ENCODE measurements at regions not wholly inside any gene's neighbourhood (a gene's known extent, or its start where the extent isn't known, plus 50 kb on each side); places are given as distances from the start of the nearest gene placed in this dataset.

DNA sequence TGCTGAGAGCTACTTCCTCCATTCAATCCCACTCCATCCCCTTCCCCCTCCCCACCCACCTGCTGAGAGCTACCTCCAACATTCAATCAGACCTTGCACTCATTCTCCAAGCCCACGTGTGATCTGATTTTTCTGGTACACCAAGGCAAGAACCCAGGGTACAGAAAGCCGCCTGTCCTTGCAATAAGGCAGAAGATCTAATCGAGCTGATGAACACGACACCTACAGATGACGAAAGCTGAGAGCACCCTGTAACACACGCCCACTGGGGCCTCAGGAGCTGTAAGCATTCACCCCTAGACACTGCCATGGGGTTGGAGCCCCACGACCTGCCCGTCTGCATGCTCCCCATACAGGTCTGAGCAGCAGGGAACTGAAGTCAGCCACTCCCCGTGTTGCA, 58.3 kb downstream of the TRIML1 start:
- DNase-seq: no peak

DNA sequence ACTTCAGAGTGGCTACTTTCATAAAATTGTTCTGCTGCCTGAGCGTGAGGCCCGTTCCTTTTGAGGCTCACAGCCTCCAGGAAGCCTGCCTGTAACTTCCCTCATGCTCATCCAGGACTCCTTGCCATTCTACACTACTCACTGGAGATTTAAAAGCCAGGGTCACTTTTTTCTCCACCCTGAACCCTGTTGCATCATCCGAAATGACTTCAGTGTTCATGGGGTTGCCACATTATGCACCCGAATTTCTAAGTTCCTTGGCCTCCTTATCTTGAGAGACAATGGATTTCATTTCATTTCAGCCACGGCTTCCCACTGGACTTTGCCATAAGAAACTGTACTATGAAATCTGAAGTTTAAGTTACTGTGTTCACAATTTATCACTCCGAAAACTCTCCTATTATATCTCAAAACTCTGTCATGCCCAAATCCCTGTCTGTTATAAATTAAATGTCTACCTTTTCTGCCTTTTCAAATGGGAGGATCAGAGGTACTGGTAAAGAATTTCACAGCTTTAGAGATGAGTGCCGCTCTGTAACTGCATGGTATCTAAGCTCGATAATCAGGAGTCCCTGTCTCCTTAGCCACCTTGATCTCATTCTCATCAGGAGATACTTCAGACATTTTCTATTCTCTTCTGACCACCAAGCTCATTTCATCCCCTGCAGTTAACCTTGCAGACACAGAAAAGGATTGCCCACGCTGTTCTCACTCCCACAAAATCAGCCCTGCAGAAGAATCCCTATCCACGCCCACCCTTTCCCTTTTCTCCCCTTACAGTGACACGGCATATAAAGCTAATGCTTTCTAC, 59.9 kb downstream of the TRIML1 start:
- DNase-seq: no peak

DNA sequence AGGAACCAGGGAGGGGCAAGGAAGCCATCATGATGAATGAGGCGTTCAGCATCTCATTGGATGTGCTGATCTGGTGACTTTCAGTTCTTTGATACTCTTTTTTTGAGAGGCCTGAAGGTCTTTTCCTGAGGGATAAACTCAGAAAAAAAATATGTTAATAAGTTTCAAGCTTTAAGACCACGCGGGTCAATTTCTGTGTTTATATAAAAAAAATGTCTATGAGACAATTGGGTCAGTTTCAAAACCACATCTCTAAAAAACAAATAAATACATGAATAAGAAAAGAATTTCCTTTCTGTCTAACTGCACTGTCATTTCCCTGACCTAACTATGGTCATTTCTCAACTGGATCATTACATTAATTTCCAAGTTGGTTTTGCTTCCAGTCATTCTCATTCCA, 62.6 kb downstream of the TRIML1 start:
- DNase-seq: no peak

DNA sequence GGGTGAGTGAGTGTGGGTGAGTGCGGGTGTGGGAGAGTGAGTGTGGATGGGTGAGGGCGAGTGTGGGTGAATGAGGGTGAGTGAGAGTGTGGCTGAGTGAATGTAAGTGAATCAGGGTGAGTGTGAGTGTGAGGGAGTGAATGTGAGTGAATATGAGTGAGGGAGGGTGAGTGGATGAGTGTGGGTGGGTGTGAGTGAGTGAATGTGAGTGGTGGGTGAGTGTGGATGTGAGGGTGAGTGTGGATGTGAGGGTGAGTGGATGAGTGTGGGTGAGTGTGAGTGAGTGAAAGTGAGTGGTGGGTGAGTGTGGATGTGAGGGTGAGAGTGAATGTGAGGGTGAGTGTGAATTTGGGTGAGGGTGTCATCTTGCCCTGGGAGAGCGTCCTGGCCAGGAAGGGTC, 67.5 kb downstream of the TRIML1 start:
- no peak for DNase-seq

DNA sequence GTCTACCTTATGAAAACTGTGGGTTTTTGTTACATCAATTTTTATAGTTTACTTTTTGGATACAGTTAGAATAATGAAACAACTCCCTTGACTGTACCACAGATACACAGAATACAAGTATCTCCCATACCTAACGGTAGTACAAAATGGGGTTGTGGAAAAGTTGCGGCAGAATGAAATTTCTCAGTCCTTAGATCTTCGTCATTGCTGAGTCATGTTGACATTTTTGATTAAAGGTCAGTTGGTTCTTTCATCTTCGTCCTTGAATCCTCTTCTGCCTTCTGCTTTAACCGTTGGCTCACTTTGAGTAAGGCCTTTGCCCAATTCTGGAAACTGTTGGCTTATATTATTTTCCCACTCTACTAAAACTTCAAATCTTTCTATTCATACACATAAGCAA, 75.6 kb downstream of the TRIML1 start:
- DNase-seq: no peak

DNA sequence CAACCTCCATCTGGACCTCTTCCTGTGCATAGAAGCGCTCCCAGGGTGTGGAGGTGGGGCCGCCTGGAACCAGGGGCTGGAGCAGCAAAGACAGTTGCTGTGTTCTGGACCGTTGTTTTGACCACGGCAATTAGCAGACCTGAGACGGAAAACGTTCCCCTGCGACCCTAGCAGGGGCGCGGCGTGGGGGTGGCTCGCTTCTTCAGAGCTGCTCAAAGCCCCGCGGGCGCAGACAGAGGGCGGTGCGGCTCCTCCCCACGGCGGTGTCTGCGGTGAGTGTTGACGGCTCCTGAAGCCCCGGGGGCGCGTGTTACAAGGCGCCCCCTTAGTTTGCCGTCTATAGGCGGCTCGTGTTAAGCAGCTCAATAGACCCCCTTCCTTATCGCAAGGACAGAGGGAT, 79.2 kb downstream of the TRIML1 start:
- DNase-seq: no peak

DNA sequence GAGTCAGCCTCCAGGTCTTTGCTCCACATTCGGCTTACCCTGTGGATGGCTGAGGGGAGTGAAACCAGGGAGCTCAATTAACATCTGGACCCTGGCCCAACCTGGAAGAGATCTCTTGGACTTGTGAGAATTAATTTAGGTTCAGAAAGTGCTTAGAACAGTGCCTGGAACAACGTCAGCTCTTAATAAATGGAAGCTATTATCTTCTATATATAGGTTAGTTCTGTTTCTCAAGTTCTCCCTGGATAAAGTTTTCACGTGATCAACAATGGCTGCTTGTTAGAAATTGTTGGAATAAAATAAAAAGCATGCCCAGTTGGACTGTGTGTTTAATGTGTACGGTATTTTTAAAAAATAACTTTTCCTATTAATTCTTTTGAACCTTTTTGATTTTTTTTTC, 80.8 kb downstream of the TRIML1 start:
- DNase-seq: no peak

DNA sequence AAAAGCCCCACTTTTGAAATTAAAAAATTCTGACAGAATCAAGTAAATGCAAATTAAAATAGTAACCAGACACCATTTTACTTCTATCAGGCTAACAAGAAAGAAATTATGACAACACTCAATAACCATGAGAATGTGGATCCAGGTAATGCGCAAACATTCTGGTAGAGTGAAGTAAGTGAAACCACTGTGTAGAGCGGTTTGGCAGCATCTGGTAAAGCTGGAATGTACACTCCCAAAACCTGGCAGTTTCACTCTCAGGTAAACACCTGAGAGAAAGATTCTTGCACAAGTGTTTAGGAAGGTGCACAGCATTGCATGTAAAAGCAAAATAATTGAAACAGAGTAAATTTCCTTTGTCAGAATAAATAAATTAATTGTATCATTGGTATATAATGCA, 81.8 kb downstream of the TRIML1 start:
- no peak for DNase-seq

DNA sequence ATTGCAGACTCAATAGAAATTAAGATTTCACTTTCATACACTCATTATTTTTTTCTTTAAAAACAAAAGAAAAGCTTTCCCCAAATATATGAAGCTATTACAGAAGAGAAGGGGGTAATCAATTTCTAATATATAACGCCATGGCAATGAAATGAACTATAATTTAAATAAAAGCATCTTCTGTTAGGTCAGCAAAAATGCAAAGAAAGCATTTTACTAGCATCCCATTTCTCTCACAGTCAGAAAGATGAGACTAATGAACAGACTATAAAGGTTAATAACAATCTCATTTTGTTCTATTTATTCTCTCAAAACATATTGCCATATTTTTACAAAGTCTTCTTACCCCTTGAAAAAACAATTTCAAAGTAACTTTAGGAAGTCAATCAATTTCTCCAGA, 89.0 kb downstream of the TRIML1 start:
- no peak for DNase-seq

DNA sequence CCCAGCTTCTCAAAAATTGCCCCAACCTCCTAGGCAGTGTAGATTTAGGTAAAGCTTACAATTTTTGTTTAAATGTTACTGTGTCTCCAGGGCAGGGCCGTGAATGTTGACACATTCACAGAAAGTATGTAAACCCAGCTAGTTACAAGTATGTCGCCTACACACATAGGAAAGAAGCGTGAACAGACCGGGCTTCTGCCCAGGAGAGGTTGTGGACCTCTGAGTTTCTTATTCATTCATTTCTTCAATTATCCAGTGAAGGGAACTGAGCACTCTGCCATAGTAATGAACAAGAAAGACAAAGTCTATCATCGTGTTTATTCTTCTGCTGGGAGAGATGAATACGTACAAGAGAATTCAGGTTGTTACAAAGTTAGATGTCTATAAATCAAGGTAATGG, 93.2 kb downstream of the TRIML1 start:
- DNase-seq: no peak

DNA sequence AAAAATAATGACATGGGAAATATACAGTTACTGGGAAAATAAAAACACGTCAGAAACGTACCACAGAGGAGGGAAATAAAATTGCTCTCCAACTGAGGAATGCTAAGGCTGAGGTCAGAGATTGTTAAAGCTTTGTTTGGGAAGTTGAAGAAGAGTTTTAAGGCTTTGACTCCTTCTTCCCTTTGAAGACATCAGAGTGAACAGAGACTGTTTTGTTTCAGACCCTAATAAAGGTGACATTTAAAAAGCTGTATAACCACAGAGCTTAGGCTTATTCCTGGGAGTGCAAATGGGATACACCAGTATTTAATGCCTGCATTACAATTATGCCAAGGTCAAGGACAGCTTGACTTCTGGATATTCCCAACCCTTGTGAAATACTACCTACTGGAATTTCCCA, 102.8 kb downstream of the TRIML1 start:
- DNase-seq: no peak

DNA sequence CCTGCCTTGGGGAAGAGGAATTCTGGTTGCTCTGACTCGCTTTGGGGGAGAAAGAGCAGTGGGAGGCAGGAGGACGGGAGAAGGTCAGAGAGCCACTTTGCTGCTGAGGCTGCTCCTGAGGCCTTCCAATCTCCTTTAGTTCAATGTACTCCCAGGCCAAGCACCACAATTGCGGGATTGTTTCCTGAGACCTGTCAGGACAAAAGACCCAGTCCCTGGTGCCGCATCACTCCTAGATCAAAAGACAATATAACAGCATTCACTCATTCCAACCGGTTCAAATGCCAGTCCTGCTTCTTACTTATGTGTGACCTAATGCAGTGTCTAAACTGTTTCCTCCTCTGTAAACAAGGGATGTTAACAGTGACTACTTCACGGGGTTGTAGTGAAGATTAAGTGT, 106.4 kb downstream of the TRIML1 start:
- DNase-seq: no peak

DNA sequence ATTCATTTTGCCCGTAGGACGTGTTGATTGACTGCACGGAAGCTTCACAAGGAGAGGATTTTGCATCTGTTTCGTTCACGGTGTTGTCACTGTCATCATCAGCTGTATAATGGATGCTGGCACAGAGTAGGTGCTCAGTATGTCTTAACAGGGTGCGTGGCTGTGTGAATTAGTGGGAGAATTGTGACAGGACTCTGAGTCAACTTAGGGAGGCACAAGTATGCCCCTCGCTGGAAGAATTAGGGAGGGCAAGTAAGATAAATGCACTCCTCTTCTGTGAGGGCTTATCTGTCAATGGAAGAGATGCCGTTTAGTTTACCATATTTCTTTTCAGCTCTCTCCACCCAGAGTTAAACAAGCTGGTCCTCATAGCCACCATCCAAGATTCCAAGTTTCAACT, 107.2 kb downstream of the TRIML1 start:
- DNase-seq: peak in 1 of 2 experiments; percentile 18

DNA sequence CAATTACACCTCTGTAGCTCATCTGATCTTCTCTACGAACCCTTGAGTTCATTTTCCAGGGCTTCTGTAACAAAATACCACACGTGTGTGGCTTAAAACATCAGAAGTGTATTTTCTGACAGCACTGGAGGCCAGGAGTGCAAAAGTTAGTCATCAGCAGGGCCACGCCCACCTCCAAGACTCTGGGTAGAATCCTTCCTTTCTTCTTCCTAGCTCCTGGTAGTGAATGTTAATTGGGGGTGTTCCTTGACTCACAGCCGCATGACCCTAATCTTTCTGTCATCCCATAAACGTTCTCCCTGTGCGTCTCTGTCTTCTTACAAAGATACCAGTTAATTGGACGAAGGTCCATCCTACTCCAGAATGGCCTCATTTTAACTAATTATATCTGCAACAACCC, 115.0 kb downstream of the TRIML1 start:
- DNase-seq: no peak

DNA sequence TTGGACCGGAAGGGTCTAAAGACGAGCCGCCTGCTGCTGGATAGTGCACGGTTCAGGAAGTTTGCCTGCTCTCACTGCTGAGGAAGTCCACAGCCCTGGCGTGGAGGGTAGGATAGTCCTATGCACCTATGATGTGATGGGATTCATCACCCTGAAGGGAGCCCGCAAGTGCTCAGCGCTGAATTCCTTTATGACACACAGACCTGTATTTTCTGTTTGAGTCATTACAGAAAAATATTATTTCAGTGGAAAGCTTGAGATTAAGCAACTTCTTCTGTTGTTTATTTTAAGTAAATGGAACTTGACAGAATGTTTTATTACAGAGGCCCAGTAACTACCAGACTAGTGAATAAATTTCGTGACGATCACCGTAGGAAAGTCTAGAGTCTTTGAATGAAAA, 123.2 kb downstream of the TRIML1 start:
- no peak for DNase-seq

DNA sequence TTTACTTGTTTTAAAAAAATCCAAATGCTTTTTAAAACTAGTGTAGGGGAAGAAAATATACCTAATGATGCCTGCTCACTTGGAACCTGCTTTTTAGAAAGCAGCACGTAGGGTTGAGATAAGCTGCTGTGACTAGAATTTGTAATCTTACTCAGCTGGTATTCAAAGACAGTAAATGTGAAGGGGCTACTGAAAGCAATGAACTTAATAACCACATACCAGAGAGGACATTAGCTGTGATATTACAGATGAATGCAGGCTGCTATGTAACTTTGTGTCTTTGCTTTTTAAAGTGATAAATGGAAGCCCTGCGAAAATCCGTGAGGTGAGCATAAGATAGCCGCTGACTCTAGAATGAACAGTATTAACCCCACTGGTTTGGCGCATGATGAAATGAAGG, 124.1 kb downstream of the TRIML1 start:
- DNase-seq: no peak

DNA sequence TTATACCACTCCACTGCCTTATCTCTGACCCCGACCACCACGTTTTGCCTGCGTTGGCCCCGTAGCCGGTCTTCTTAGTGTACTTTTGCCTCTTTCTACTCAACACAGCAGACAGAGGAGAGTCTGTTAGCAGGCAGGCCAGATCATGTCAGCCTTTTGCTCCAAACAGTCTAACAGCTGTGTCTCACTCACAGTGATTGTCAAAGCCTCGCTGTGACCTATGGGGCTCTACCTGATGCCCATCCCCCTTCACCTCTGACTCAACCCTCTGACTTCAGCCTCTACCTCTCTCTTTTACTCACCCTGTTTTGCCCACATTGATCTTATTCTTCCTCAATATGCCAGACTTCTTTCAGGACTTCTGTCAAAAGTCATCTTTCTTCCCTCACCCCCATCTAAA, 127.1 kb downstream of the TRIML1 start:
- no peak for DNase-seq

DNA sequence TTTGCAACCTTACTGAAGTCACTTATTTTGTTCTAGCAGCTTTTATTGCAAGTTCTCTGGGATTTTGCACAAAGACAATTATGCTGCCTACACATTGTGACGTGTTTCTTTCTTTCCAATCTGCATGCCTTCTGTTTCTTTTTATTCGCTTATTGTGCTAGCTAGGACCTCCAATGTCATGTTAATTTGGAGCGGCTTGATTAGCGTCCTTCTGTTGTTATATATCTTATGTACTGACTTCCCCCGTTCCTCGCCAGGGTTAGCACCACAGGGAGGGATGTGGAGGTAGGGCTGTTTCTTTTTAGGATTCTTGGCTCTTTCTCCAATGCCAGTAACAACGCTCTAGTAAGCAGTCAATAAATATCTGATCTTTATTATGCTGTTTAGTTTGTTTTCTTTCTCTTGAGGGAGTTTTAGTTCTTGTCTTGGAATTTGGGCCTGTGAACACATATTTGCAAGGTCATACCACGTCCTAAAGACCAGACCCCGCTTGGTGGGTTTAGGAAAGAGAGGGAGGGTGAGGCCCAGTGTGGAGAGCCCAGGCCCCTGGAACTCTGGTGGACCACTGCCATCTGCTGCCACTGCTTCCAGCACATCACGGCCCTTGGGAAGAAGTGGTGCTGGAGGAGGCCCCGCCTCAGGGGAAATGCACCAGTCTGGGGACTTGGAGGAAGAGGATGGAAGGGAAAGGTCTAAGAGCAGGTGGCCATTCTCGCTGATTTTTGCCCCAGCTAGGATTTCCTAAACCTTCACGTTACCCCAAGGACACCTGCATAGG, 129.1 kb downstream of the TRIML1 start:
- no peak for DNase-seq

DNA sequence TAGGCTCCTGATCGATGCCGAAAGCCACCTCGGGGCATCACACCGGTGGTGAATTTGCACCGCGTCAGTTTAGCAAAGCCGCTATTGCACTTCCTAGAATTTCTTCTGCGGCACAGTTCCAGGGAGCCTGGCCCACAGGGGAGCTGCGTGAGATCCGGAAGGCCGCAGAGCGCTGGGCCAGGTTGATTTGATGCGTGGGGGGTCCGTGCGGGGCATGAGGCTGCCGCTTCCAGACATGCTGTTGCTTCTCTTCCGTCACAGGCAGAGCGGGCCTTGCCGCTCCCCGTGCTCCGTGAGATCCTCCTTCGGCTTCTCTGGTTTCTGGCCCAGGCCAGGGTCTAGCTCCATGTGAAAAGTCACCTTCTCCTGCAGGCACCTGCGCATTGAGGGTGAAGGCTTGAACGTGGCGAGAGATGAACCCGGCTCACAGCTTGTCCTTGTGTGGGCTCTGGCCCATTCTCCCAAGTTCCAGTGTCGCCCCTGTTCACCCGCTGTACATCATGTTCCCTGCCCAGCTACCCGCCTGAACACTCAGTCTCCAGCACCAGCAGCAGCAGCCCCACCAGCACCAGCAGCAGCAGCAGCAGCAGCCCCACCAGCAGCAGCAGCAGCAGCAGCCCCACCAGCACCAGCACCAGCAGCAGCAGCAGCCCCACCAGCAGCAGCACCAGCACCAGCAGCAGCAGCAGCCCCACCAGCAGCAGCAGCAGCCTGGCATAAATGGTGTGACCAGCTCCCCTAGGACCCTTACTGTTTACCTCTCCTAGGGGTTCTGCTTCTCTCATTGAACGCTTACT, 131.2 kb downstream of the TRIML1 start:
- DNase-seq: no peak

DNA sequence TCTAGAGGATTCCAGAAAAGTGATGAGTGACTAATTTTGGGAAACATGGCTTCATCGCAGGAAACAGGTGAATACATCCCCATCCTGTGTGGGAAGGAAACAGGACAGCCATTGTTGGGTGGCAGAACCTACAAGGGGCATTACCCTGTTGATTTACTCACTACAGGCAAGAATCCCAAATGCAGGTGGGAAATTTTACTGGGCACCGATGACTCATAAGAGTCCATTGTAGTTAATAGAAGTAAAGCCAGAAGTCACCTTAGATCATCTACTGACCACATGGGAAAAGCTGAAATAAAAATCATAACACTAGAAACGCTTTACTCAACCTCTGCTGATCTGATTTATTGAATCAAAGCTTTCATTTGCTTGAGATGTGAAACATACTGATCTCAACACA, 136.4 kb downstream of the TRIML1 start:
- no peak for DNase-seq

DNA sequence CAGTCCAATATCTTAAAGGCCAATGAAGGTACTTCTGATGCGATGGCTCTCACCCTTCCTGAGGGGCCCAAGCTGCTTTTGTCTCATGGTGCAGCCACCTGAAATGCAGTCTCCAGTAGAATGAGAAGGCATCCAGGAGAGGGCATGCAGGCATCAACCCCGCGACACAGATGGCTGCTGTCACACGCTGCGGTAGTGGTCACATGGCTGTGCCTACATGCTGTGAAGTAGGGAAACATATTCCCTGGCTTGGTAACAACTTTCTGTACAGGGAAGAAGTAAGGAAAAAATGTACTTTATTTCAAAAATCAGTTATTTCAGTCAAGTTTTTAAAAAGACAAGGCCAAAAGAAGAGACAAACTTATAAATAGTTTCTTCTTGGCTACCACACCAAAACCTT, 139.9 kb downstream of the TRIML1 start:
- DNase-seq: no peak

DNA sequence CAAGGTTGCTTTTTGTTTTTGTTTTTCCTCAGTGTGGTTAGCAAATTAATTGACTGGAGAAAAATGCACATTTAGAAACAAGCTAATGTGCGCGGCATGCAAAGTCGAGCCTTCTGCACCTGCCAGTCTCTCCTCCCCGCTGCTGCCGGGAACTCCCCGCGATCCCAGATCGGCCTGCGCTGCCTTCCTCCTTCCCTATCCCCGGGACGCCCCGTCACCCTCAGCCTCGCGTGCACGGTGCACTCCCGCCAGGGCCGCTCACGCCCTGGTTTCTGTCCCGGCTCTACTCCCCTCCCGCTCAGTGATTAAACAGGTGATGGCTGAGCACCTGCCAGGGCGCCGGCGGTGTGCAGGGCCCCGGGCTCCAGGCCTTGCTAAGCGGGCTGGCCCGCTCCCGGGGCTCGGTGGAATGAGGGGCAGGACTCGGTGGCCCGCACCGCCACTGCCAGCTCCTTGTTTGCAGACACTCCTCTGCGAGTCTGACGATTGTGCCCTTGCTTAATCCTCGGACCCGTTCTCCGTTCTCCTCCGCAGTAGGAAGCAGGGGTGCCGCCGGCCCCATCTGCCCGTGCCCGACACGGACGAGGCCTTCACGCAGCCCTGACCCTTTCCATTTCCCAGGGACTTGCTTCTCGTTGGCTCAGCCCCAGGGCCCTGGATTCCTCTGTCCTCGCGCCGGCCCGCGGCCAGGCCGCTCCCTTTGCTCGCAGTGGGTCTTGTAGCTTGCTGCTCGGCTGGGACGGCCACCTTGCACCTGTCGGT, 143.4 kb downstream of the TRIML1 start:
- DNase-seq: peak in 1 of 2 experiments; percentile 1

All from NCI-H524 (cell line).